H9 (cell line): ENCODE measurements at regions not wholly inside any gene's neighbourhood (a gene's known extent, or its start where the extent isn't known, plus 50 kb on each side); places are given as distances from the start of the nearest gene placed in this dataset.

Source experiments
- DNase-seq: peaks from one replicate; pipeline ENCODE4 v3.0.0-alpha.2; 2017
- H2AFZ ChIP-seq: one replicate; pipeline ENCODE4 v1.6.1; 2013; ENCODE audit warnings: mild to moderate bottlenecking, low read length, control low read depth, moderate library complexity
- H2AK5ac ChIP-seq: 2 replicates; pipeline ENCODE4 v1.6.1; 2013; ENCODE audit warnings: low read length, control low read depth, mixed read lengths; ENCODE audit not compliant: insufficient read length
- H2BK120ac ChIP-seq: one replicate; pipeline ENCODE4 v1.6.1; 2013; ENCODE audit warnings: low read depth, mild to moderate bottlenecking, low read length, control low read depth, inconsistent platforms; ENCODE audit not compliant: poor library complexity, severe bottlenecking
- H2BK12ac ChIP-seq: 2 replicates; pipeline ENCODE4 v1.6.1; 2013; ENCODE audit warnings: low read length, control low read depth, mixed read lengths, low read depth; ENCODE audit not compliant: insufficient read length
- H2BK15ac ChIP-seq: 2 replicates; pipeline ENCODE4 v1.6.1; 2013; ENCODE audit warnings: low read depth, low read length, control low read depth
- H2BK20ac ChIP-seq: one replicate; pipeline ENCODE4 v1.6.1; 2013; ENCODE audit warnings: low read depth, mild to moderate bottlenecking, low read length, control low read depth, inconsistent platforms; ENCODE audit not compliant: poor library complexity, severe bottlenecking
- H2BK5ac ChIP-seq: 2 replicates; pipeline ENCODE4 v1.6.1; 2013; ENCODE audit warnings: low read length, control low read depth, mixed read lengths; ENCODE audit not compliant: insufficient read length
- H3K14ac ChIP-seq: 2 replicates; pipeline ENCODE4 v1.6.1; 2013; ENCODE audit warnings: low read length, control low read depth; ENCODE audit not compliant: insufficient read depth
- H3K18ac ChIP-seq: 2 replicates; pipeline ENCODE4 v1.6.1; 2013; ENCODE audit warnings: low read depth, mild to moderate bottlenecking, mixed read lengths, low read length, control low read depth; ENCODE audit not compliant: insufficient read length
- H3K23ac ChIP-seq: 2 replicates; pipeline ENCODE4 v1.6.1; 2013; ENCODE audit warnings: low read length, control low read depth, mixed read lengths, low read depth; ENCODE audit not compliant: insufficient read length
- H3K23me2 ChIP-seq: 2 replicates; pipeline ENCODE4 v1.6.1; 2013; ENCODE audit warnings: low read depth, mild to moderate bottlenecking, mixed read lengths, low read length, control low read depth; ENCODE audit not compliant: insufficient read length, poor library complexity, severe bottlenecking
- H3K27ac ChIP-seq: 2 replicates; pipeline ENCODE4 v1.5.1; 2013; ENCODE audit warnings: low read length, control low read depth, mixed read lengths, low read depth; ENCODE audit not compliant: insufficient read length
- H3K27me3 ChIP-seq: 2 replicates; pipeline ENCODE4 v1.6.1; 2013; ENCODE audit warnings: low read length, control low read depth, inconsistent platforms; ENCODE audit not compliant: insufficient read depth
- H3K4ac ChIP-seq: 2 replicates; pipeline ENCODE4 v1.6.1; 2013; ENCODE audit warnings: low read depth, mild to moderate bottlenecking, control low read depth, inconsistent platforms, low read length, moderate library complexity
- H3K4me1 ChIP-seq: 2 replicates; pipeline ENCODE4 v1.6.1; 2013; ENCODE audit warnings: low read length, control low read depth, inconsistent platforms; ENCODE audit not compliant: insufficient read depth
- H3K4me2 ChIP-seq: 2 replicates; pipeline ENCODE4 v1.6.1; 2013; ENCODE audit warnings: low read length, control low read depth, mixed read lengths; ENCODE audit not compliant: insufficient read length, insufficient read depth
- H3K56ac ChIP-seq: 2 replicates; pipeline ENCODE4 v1.6.1; 2013; ENCODE audit warnings: low read depth, mild to moderate bottlenecking, mixed read lengths, low read length, control low read depth; ENCODE audit not compliant: insufficient read length
- H3K79me1 ChIP-seq: 2 replicates; pipeline ENCODE4 v1.6.1; 2013; ENCODE audit warnings: low read depth, mild to moderate bottlenecking, moderate library complexity, low read length, control low read depth, inconsistent platforms; ENCODE audit not compliant: insufficient read depth, poor library complexity, severe bottlenecking
- H3K79me2 ChIP-seq: 2 replicates; pipeline ENCODE4 v1.6.1; 2013; ENCODE audit warnings: low read length, control low read depth, inconsistent platforms; ENCODE audit not compliant: insufficient read depth
- H3K9ac ChIP-seq: 2 replicates; pipeline ENCODE4 v1.6.1; 2013; ENCODE audit warnings: low read length, control low read depth, mixed read lengths; ENCODE audit not compliant: insufficient read length; ENCODE audit errors: extremely low read depth
- H3K9me3 ChIP-seq: one replicate; pipeline ENCODE4 v1.6.1; 2013; ENCODE audit warnings: low read depth, low read length, inconsistent platforms; ENCODE audit not compliant: control insufficient read depth
- H3T11ph ChIP-seq: one replicate; pipeline ENCODE4 v1.6.1; 2013; ENCODE audit warnings: mild to moderate bottlenecking, low read length, control low read depth, inconsistent platforms
- H4K20me1 ChIP-seq: one replicate; pipeline ENCODE4 v1.6.1; 2013; ENCODE audit not compliant: control insufficient read depth, insufficient read length, insufficient read depth
- H4K5ac ChIP-seq: 2 replicates; pipeline ENCODE4 v1.6.1; 2013; ENCODE audit warnings: low read depth, mild to moderate bottlenecking, mixed read lengths, low read length, control low read depth; ENCODE audit not compliant: insufficient read length
- H4K8ac ChIP-seq: replicated peaks from 2 replicates; pipeline ENCODE4 v1.6.1; 2013; ENCODE audit warnings: low read length, control low read depth, mixed read lengths, low read depth; ENCODE audit not compliant: insufficient read length
- H4K91ac ChIP-seq: 2 replicates; pipeline ENCODE4 v1.6.1; 2013; ENCODE audit warnings: low read depth, mild to moderate bottlenecking, moderate library complexity, mixed read lengths, low read length, control low read depth; ENCODE audit not compliant: insufficient read length
- H3K27ac Mint-ChIP-seq, 3 experiments: 2 replicates in 2 of 3; 3 replicates in 1 of 3; pipeline ENCODE4 v1.8.0; 2020 to 2021; ENCODE audit warnings: mixed read lengths in 3 of 3, mild to moderate bottlenecking in 1 of 3, moderate library complexity in 1 of 3
- H3K27me3 Mint-ChIP-seq: 2 replicates; pipeline ENCODE4 v1.8.0; 2021; ENCODE audit warnings: low read depth, mild to moderate bottlenecking, moderate library complexity, mixed read lengths
- H3K36me3 Mint-ChIP-seq, 3 experiments: 2 replicates in 2 of 3; 3 replicates in 1 of 3; pipeline ENCODE4 v1.8.0; 2020 to 2021; ENCODE audit warnings: low read depth in 3 of 3, mixed read lengths in 3 of 3; ENCODE audit not compliant: insufficient read depth in 1 of 3
- H3K4me1 Mint-ChIP-seq, 2 experiments: 2 replicates each; pipeline ENCODE4 v1.8.0; 2020; ENCODE audit warnings: mixed read lengths in 2 of 2
- H3K4me3 Mint-ChIP-seq, 2 experiments: 2 replicates in 1 of 2; 3 replicates in 1 of 2; pipeline ENCODE4 v1.8.0; 2020 to 2021; ENCODE audit warnings: mild to moderate bottlenecking in 2 of 2, mixed read lengths in 2 of 2, moderate library complexity in 1 of 2
- H3K9me3 Mint-ChIP-seq, 2 experiments: 2 replicates in 1 of 2; 3 replicates in 1 of 2; pipeline ENCODE4 v1.8.0; 2020; ENCODE audit warnings: mild to moderate bottlenecking in 2 of 2, mixed read lengths in 2 of 2, moderate library complexity in 1 of 2
- WGBS: extraction: QIAGEN DNeasy Blood & Tissue Kit; methylation state at CpG from one replicate; pipeline ENCODE4 v1.1.7; 2013; ENCODE audit warnings: missing lambda C conversion rate, low lambda C conversion rate, mixed read lengths; ENCODE audit not compliant: insufficient read length; ENCODE audit errors: extremely low coverage; 5-methylcytosine and 5-hydroxymethylcytosine counted together
- TF ChIP-seq, protein P1 (sequence below): fragments of 200-600 bp; sonication (generic); conservative IDR thresholded peaks from 3 replicates; pipeline ENCODE4 v1.8.0; 2021; ENCODE audit warnings: antibody characterized with exemption, mild to moderate bottlenecking

DNA sequence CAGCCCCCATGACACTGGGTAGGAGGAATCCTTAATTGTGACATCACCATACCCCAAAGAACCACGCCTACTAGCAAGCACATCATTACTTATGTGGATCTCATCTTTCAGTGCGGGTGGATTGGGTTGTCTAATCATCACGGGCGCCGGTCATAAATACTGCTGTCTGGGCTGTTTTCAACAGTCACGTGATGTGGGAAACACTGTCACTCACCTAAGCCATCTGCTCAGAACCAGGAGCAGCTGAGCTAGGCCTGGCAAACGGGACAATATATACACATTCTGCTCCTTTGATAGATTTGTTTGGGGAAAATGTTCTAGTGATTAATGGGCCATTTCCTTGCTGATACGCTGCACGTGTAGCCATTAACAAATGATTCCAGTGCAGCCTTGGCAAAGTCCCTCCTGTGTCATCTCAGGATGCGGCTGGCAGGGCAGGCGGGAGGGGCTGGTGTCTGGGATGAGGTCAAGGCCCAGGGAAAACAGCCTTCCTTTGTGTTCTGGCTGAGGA, 145.9 kb upstream of the COPS8 start:
- peaks cover 9% of the 10 kb centered on the region in 2 experiments; a peak in 3 of 4 replicates for H3K4me1 Mint-ChIP-seq
- Histone ChIP-seq H3K4me1 (no peaks in the 10 kb centered on the region), H3T11ph (no peak overlapping the region), H3K9me3 (no peaks in the 10 kb centered on the region), H3K79me1 (no peaks in the 10 kb centered on the region), H3K27ac (no peak overlapping the region), H3K4me2 (no peak overlapping the region), H2BK120ac (no peak overlapping the region), H2BK12ac (no peak overlapping the region), H2AFZ (no peak overlapping the region), H3K14ac (no peak overlapping the region), H3K56ac (no peak overlapping the region), H3K23me2 (no peaks in the 10 kb centered on the region), H4K5ac (no peak overlapping the region), H2BK15ac (no peak overlapping the region), H2BK5ac (no peak overlapping the region), H3K4ac (no peak overlapping the region), H3K79me2 (no peaks in the 10 kb centered on the region), H2AK5ac (no peak overlapping the region), H3K27me3 (no peaks in the 10 kb centered on the region), H3K9ac (no peak overlapping the region), H4K91ac (no peak overlapping the region), H4K20me1 (no peaks in the 10 kb centered on the region), H4K8ac (no peak overlapping the region), H3K23ac (no peak overlapping the region), H2BK20ac (no peak overlapping the region), H3K18ac (no peak overlapping the region)
- TF ChIP-seq, protein P1, sequence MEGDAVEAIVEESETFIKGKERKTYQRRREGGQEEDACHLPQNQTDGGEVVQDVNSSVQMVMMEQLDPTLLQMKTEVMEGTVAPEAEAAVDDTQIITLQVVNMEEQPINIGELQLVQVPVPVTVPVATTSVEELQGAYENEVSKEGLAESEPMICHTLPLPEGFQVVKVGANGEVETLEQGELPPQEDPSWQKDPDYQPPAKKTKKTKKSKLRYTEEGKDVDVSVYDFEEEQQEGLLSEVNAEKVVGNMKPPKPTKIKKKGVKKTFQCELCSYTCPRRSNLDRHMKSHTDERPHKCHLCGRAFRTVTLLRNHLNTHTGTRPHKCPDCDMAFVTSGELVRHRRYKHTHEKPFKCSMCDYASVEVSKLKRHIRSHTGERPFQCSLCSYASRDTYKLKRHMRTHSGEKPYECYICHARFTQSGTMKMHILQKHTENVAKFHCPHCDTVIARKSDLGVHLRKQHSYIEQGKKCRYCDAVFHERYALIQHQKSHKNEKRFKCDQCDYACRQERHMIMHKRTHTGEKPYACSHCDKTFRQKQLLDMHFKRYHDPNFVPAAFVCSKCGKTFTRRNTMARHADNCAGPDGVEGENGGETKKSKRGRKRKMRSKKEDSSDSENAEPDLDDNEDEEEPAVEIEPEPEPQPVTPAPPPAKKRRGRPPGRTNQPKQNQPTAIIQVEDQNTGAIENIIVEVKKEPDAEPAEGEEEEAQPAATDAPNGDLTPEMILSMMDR = no peak
- no peaks in the 10 kb centered on the region for H3K36me3 Mint-ChIP-seq
- DNase-seq = no peak
- no peak overlapping the region for H3K27ac Mint-ChIP-seq
- no CpG with 5 or more reads among the region's 11 CpGs for WGBS
- H3K27me3 Mint-ChIP-seq = peaks cover 13% of the 10 kb centered on the region
- H3K9me3 Mint-ChIP-seq = no peaks in the 10 kb centered on the region
- no peak overlapping the region; a peak in 1 of 5 replicates for H3K4me3 Mint-ChIP-seq
